ACHN (cell line): ENCODE measurements at regions not wholly inside any gene's neighbourhood (a gene's known extent, or its start where the extent isn't known, plus 50 kb on each side); places are given as distances from the start of the nearest gene placed in this dataset.

ENCODE experiments used
- DNase-seq: peaks from one replicate; pipeline ENCODE4 v3.0.0-alpha.2; 2015
- in situ Hi-C: cut with HindIII; loops from 2 replicates; pipeline ENCODE4 v1.10.0; 2017; ENCODE audit warnings: low sequenced_read_pairs, low pct_ligation_motif_present, low pct_unique_long_range_greater_than_20kb

DNA sequence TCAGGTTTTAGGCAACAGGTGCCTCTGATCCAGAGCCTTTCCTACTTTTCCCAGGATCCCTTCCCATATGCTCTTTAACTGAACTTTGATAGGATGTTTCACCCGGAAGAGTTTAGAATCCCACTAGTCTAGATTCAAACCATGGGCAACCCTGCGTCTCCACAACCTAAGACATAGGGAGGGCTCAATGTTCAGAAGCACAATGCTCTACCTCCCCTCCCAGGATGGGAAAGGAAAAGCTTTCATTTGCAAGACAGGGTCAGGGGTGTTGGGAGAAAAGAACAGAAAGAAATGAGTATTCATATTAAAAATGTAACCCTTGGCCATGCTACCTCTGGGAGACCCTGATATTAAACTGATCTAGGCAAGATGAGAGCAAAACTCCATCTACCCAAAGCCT is 230.4 kb downstream of the MREG start:
- in situ Hi-C loops = no loop called here
- DNase-seq = no peak

DNA sequence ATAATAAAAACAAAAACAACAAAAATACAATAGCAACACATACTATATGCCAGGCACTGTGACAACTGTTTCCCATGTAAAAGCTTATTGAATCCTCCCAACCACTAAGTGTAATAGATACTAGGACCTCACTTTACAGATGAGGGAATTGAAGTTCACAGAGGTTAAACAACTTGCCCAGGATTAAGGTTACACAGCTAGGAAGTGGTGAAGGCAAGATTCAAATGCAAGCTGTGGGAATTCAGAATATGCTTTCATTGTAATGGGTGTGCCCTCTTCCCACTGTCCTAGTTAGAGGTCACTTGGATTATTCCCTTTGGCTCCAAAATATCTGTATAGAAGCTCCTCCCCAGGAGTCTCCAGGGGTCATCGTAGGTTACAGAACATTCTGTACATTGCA is 231.1 kb downstream of the MREG start:
- DNase-seq = no peak
- in situ Hi-C loops = no loop called here

DNA sequence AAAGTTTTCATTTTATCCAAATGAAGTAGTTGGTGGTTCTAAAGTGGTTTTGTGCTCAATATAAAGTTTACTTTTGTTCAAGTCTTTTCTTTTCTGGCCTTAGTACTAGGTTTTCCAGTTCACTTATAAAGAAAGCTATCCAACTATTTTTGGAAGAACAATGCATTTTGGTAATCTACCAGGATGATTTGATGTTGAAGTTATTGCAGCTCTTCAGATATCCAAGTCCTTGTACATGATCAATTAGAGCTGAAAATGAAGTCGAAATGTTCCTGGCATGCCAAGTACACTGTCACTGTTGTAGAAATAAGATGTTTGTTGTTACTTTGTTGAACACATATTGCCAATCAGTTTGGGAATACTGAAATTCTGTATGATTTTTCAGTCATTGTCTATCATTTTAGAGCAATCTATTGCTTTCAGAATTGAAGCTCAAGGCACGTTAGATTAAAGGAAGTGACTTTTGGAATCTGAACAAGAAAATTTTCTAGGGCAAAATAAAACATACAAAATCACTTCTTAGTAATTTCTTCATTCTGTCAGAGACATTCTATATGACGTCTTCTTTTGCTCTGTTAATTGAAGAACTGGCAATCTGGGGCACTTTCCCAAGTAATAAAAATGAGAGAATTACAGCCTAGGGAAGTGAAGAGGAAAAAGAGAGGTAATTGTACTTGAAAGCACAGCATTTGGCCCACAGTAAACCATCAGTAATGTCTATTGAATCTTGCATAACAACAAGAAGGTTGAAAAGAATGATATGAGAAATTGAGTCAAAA is 232.3 kb downstream of the MREG start:
- in situ Hi-C loops = no loop called here
- DNase-seq = no peak

DNA sequence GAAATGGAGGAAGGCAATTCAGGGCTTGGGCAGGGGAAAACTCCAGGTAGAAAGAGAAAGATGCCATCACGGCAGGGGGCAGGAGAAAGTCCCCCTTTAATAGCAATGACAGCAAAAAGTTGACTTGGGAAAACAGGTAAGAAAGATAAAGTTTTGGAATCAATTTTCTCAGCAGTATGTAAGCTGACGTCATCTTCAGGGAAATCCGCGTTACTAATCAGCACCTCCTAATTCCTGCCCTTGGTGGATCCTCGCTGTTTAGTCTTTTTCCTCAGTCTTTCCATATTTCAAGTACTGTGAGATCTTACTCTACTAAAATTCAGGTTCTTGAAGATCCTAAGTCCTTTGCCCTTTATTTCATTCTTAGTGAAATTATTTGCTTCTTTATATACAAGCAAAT is 233.0 kb downstream of the MREG start:
- in situ Hi-C loops = no loop called here
- no peak for DNase-seq

DNA sequence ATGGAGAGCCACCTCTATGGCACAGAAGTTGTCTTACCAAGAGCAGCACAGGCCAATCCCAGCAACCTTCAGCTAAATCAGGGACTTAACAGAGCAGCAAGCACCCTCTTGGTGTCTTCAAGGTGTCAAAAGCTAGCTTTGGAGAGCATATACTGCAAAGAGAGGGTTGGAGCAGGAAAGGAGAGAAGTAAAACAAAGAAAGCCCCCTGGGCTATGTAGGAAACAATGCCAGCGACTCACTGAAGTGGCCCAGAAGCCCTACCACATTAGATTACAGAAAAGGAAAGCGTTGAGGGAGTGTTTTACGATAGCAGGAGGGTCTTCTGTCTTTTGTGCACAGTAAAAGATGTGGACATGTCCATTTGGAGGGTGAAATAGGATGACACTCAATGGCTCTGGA is 233.4 kb downstream of the MREG start:
- no peak for DNase-seq
- in situ Hi-C loops = no loop called here

DNA sequence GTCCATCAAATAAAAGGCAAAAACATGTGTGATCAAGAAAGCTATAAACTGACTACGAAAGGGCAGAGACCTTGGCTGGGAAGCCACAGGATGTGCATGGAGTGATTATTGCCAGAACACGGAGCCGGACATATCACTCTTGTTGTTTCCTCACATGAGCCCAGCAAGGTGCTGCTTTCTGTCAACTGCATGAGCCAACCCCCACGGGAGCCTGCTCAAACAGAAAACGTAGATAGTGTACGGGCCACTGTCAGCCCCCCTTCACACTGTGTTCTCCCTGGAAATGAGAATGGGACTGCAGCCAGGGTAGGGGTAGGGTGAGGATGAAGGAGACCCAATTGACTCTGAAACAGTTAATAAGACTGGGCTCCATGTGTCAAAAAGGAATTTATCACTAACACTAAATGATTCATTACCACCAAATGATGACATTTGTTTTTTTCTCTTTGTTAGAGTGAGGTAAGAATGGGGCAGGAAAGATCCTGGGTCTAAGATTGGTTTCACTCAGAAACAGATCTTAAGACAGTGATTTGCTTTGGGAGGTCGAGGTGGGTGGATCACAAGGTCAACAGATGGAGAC is 235.8 kb downstream of the MREG start:
- in situ Hi-C loops = no loop called here
- DNase-seq = no peak

DNA sequence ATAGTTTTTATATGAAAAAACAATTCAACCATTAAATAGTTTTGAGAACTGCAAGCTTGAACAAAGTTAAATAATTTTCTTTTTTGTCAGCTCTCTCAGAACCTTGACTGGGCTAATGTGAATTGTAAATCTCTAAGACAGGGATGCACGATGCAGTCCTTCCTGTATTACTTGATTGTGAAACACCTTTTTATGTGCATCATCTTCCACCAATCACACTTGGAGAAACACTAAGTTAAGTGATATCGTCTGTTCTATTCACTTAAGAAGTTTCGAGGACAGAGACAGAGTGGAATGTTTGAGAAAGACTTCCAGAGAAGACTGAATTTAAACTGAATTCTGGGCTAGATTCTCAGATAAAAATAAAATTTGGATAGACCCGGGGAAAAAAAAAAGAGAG is 238.2 kb downstream of the MREG start:
- in situ Hi-C loops = no loop called here

DNA sequence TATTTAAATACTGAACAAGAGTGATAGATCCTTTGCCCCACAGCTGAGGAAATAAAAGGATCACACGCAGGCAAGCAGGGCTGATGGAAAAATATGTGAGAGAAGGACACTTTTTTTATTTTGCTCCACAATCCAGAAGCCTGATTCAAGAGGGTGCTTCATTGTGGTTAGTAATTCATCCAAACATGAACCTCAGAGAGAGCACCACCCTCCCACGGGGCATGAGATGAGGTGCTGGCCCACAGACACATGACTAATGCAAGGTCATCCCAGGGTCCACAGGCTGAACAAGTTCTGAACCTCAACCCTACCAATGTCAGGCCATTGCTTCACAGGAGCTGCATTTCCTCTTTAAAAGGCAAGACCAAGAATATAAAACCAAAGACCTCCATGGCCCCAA is 239.6 kb downstream of the MREG start:
- peak; percentile 75 for DNase-seq
- in situ Hi-C loops = no loop called here

More for the DNA sequence above, 238.2 kb downstream of the MREG start:
- no peak for DNase-seq

DNA sequence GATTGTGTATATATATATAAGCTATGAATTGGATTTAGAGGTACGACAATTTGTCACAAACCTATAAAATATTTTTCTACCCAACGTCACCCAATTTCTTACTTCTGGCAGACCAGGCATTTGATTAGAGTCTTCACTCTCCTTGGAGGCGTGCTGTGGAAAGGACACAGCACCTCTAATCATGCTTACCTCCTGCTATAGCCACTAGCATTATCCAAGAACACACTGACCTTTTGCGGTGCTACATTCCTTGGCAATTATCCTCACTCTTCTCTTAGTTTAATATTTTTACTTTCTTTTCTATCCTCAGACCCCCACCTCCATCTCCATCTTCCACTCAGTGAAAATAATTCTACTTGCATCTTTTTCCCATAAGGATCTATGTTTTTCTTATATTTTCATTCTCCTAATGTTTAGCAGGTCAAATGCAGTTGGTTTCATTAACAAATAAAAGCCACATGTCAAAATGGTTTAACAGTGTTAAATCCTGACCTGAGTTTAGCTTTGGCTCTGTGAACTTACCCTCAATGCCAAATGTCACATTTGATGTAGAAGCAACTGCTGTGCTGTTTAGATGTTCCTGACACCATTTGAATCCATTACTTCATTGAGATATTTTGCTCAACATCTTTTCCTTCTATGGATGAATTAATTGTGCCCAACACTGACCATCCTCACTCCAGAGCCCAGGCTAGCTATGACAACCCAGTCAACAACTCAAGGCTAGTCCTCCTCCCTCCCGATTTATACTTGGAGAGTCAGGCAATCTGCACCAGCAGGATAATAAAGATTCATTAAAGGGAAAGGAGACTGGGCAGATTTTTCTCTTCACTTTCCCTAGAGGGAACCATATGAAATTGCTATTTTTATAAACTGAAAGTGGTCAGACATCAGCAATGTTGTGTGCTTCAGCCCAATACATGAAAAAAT is 240.5 kb downstream of the MREG start:
- DNase-seq = no peak
- in situ Hi-C loops = no loop called here

DNA sequence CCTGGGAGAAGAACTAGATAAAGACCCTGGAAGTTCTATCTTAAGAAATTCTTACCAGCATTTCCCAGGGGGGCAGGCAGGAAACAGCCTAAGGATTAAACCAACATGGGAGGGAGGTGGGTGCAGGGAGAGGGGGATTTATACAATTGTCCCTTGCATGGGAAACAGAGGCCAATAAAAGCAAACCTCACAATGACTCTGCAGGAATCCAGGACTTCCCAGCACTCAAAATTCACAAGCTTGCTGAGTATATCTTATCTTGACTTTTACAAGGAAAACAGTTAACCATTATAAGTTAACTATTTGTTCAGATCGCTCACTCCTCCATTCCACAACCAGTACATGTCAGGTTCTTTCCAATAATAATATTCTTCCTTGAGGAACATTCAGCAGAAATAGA is 241.3 kb downstream of the MREG start:
- peak; percentile 77 for DNase-seq
- in situ Hi-C loops = no loop called here

DNA sequence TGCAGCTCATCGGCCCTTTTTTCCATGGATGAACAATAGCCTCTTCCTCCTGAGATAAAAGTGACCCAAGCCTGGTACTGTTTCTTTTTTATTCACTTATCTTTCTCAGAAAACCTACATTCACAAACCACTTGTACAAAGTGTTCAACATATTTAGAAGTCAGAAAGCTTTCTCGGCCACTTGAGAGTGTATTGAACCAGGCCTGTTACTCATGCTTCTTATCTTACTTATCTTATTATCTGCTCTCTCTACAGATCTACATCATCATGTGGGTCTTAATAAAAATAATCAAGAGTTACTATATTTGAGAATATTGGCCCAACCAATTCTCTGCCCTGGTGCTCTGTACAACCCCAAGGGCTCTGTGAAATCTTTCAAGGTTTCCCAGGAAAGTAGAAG is 242.1 kb downstream of the MREG start:
- no peak for DNase-seq
- in situ Hi-C loops = no loop called here

DNA sequence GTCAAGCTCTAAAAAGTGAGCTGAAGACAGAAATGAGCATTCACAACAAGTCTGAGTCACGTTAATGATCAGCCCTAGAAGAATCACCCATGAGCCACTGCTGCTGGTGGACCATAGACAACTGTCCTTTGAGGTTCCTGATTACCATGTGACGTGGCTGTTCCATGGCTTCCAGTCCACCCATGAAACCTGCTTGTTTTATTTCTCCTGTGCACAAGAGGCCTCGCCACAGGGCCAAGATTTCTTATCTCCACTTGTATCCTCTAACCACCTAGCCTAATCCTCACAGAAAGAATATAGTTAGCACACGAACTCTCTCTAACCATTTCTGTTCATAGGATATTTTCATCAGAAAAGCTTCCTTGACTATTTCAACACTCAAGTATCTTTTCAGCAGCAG is 242.7 kb downstream of the MREG start:
- DNase-seq = no peak
- in situ Hi-C loops = no loop called here

DNA sequence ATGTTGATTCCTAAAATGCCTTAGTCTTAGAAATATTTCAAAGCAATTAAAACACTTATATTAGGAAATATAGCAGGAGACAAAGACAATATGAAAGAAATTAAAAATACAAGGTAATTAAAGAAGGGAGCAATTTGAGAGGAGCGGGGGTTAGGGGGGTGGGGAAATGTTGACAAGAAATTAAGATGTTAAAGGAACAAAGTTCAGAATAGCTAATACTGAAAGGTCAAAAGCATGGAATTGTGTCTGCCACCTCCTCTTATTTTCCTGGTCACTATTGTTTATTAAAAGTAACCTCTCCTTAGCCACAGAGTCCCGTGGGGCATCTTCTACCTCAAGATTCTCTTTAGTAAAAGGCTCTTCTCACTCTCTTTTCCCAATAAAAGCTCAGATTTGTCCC is 244.1 kb downstream of the MREG start:
- no peak for DNase-seq
- in situ Hi-C loops = no loop called here

DNA sequence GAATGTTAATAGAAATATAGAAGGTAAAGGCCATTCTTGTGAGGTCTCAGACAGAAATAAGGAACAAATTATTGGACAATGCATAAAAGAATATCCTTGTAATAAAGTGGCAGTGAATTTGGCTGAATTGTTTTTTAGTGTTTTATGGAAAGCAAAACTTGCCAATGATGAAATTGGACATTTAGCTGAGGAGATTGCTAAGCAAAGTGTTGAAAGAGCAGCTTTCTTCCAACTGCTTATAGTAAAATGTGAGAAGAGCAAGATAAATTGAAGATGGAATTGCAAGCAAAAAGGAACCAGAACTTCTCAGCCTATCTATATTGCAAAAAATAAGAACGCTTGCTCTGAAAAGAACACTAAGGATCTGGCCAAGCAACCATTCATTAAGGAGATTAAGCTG is 245.7 kb downstream of the MREG start:
- no peak for DNase-seq
- in situ Hi-C loops = no loop called here

DNA sequence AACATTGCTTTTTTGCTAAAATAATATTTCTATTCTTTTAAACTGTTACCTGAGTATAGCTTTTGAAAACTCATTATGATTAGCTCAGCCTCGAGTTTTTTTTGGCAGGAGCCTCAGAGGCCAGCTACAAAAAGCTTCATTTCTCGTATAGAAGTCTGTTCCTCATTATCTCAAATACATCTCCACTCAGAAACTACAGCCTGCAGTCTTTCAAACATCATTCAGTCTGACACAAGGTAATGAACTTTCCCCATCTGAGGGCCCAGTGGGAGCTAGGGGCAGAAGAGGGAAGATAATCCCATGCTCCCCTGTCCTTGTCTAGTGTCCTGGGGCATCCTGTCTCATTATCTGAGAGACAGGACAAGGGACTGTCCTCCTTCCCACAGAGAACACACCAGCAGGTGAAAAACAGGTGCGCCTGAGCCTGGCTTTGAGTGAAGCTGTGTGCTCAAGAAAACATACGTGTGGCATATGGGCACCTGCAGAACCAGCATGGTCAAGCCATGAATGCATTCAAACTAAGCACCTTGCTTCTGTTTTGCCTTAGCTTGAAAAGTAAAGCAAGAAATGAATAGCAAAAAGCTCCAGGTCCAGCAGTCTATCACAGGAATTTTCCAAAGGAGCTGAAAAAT is 247.5 kb downstream of the MREG start:
- in situ Hi-C loops = no loop called here
- DNase-seq = no peak

DNA sequence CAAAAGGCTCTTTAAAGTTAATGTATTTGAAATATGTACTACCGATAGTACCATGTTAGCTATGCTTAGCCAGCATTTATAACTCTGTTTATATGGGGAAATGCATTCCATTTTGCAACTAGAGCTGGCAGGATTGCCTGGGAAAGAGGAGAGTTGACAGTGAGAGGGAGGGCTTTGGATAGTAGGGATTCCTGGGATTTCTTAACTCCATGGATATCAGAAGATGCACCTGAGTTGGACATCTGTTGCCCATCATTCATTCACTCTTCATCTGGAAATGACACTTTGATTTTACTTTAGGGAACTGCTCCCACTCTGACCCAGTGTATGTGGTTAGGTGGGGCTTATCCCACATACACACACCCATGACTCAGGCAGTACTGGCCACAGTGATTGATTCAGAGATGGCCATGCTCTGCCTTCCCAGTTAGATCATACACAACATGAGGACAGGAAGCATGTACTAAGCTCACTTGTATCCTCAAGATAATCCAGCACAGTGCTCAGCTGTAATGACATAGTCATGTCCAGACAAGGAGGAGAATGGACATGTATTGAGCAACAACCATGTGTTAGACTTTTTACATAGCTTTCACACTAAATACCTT is 248.8 kb downstream of the MREG start:
- in situ Hi-C loops = no loop called here
- DNase-seq = no peak

DNA sequence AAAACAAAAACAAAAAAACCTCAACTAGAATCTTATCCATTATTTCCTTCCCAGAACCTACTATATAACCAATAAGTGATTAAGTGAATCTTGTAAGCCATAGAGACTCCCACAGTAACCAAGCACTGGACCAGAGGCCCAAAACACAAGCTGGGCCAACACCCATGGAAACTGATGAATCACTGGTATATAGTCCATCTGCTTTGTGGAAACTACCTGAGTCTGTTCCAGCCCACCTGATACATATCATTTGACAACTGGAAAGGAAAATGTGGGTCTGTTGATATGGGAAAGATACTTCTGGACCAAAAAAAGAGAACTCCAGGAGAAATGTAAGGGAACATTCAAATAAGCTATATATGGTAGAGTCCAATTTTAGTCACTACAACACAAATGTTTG is 252.8 kb downstream of the MREG start:
- in situ Hi-C loops = no loop called here
- DNase-seq = no peak

DNA sequence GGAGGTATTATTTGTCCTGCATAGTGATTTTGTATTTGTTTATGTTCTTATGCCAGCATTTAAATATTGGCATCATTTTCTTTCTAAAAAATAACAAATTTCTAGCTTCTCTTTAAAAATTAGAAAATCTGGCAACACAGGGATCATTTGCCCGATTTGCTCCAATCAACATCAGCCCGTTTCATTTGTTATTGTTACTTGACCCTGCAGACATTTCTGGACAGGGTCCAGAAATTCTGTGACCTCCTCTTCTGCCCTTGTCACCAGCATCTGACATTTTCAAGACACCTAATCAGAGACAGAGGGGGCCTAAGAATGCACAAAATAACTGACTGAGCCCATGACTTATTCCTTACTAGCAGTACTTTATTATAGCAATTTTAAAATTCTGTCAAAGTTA is 253.3 kb downstream of the MREG start:
- in situ Hi-C loops = no loop called here
- no peak for DNase-seq

DNA sequence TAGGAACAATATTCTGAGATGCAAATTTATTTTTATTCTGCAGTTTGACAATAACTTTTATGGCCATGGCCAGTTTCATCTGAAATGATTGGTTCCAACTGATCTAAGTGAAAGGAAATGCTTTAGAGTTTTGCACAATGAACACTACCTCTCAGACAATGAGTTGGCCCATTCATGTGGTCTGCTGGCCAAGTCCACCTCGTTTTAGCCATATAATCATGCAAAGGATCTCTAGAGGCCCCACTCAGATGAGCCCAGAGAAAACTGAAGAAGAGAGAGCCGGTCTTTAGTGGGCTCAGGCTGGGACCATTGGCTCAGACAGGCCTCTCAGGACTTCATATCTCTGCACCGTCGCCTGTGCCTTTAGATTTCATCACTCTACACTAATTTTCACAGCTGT is 254.7 kb downstream of the MREG start:
- DNase-seq = no peak
- in situ Hi-C loops = no loop called here
